HEK293 (cell line): ENCODE measurements at regions not wholly inside any gene's neighbourhood (a gene's known extent, or its start where the extent isn't known, plus 50 kb on each side); places are given as distances from the start of the nearest gene placed in this dataset.

Experiments used
- CTCF ChIA-PET: fragments of 350-600 bp; formaldehyde crosslinking; extraction: SDS; loops from one replicate; lab custom pipeline; 2021; ENCODE audit warnings: antibody characterized with exemption; lab: Yijun Ruan, JAX
- POLR2A ChIA-PET: fragments of 300-600 bp; formaldehyde crosslinking; extraction: SDS; loops from one replicate; lab custom pipeline; 2020; ENCODE audit warnings: antibody characterized with exemption, inconsistent platforms; lab: Yijun Ruan, JAX
- H3K27ac ChIP-seq: fragments of 200-500 bp; sonication (Bioruptor generic); 2 replicates; pipeline ENCODE4 v1.5.1; 2014; ENCODE audit warnings: low read depth, low read length, control low read depth, inconsistent platforms; ENCODE audit errors: extremely low read depth
- H3K36me3 ChIP-seq, 2 experiments: fragments of 200-500 bp in 1 of 2; sonication (Bioruptor generic) in 1 of 2; 1 replicate in 1 of 2; 2 replicates in 1 of 2; pipeline ENCODE4 v1.5.1; 2014 to 2017; ENCODE audit warnings: inconsistent platforms in 2 of 2, low read length in 2 of 2; ENCODE audit not compliant: control insufficient read depth in 2 of 2, insufficient read depth in 1 of 2
- H3K4me1 ChIP-seq: fragments of 200-500 bp; sonication (Bioruptor generic); 2 replicates; pipeline ENCODE4 v1.5.1; 2014; ENCODE audit warnings: mild to moderate bottlenecking, low read length, inconsistent platforms; ENCODE audit not compliant: control insufficient read depth, insufficient read depth
- H3K4me3 ChIP-seq: 2 replicates; pipeline ENCODE4 v1.5.1; 2011; ENCODE audit warnings: low read depth, mild to moderate bottlenecking, control low read depth, low read length, moderate library complexity
- H3K9me3 ChIP-seq: fragments of 200-500 bp; sonication (Bioruptor generic); 2 replicates; pipeline ENCODE4 v1.5.1; 2014; ENCODE audit warnings: low read depth, low read length, inconsistent platforms; ENCODE audit not compliant: control insufficient read depth, insufficient read depth
- CTCF ChIP-seq: fragments of 450-650 bp; formaldehyde crosslinking; IDR thresholded peaks from 2 replicates; pipeline ENCODE4 v1.5.1; 2016; ENCODE audit warnings: missing biosample characterization, missing genetic modification characterization
- KLF7 ChIP-seq: fragments of 450-650 bp; formaldehyde crosslinking; IDR thresholded peaks from 2 replicates; pipeline ENCODE4 v1.5.1; 2016; ENCODE audit warnings: missing biosample characterization, missing genetic modification characterization, borderline replicate concordance
- KLF8 ChIP-seq: fragments of 450-650 bp; formaldehyde crosslinking; IDR thresholded peaks from 2 replicates; pipeline ENCODE4 v1.5.1; 2016; ENCODE audit warnings: missing biosample characterization, missing genetic modification characterization
- OVOL3 ChIP-seq: fragments of 450-650 bp; formaldehyde crosslinking; IDR thresholded peaks from 2 replicates; pipeline ENCODE4 v1.5.1; 2016; ENCODE audit warnings: missing biosample characterization, missing genetic modification characterization
- PRDM1 ChIP-seq: fragments of 450-650 bp; formaldehyde crosslinking; IDR thresholded peaks from 2 replicates; pipeline ENCODE4; 2016; ENCODE audit warnings: missing biosample characterization, missing genetic modification characterization
- ZEB2 ChIP-seq: fragments of 450-650 bp; formaldehyde crosslinking; IDR thresholded peaks from 2 replicates; pipeline ENCODE4 v1.5.1; 2016; ENCODE audit warnings: missing biosample characterization, missing genetic modification characterization
- ZNF121 ChIP-seq: fragments of 450-650 bp; formaldehyde crosslinking; IDR thresholded peaks from 2 replicates; pipeline ENCODE4 v1.5.1; 2016; ENCODE audit warnings: missing biosample characterization, missing genetic modification characterization
- ZNF223 ChIP-seq: fragments of 450-650 bp; formaldehyde crosslinking; IDR thresholded peaks from 2 replicates; pipeline ENCODE4 v1.5.1; 2016; ENCODE audit warnings: missing biosample characterization, missing genetic modification characterization
- ZNF302 ChIP-seq: fragments of 450-650 bp; formaldehyde crosslinking; IDR thresholded peaks from 2 replicates; pipeline ENCODE4 v1.5.1; 2016; ENCODE audit warnings: missing biosample characterization, missing genetic modification characterization, low read depth
- ZNF335 ChIP-seq: fragments of 450-650 bp; formaldehyde crosslinking; conservative IDR thresholded peaks from 2 replicates; pipeline ENCODE4 v1.5.1; 2016; ENCODE audit warnings: missing biosample characterization, missing genetic modification characterization
- ZNF366 ChIP-seq: fragments of 450-650 bp; formaldehyde crosslinking; conservative IDR thresholded peaks from 2 replicates; pipeline ENCODE4 v1.5.1; 2016; ENCODE audit warnings: missing biosample characterization, missing genetic modification characterization
- ZNF600 ChIP-seq: fragments of 450-650 bp; formaldehyde crosslinking; IDR thresholded peaks from 2 replicates; pipeline ENCODE4 v1.5.1; 2016; ENCODE audit warnings: missing biosample characterization, missing genetic modification characterization
- ZNF776 ChIP-seq: fragments of 450-650 bp; formaldehyde crosslinking; IDR thresholded peaks from 2 replicates; pipeline ENCODE4 v1.5.0; 2017; ENCODE audit warnings: missing biosample characterization, missing genetic modification characterization, borderline replicate concordance
- ZSCAN30 ChIP-seq: fragments of 450-650 bp; IDR thresholded peaks from 2 replicates; pipeline ENCODE4 v1.5.1; 2018; ENCODE audit warnings: missing biosample characterization, mild to moderate bottlenecking, missing genetic modification characterization, moderate library complexity
- TF ChIP-seq, protein P1 (sequence below): fragments of 450-650 bp; formaldehyde crosslinking; IDR thresholded peaks from 2 replicates; pipeline ENCODE4 v1.5.1; 2016; ENCODE audit warnings: missing biosample characterization, missing genetic modification characterization
- TF ChIP-seq, protein P2 (sequence below): fragments of 450-650 bp; formaldehyde crosslinking; optimal IDR thresholded peaks from 2 replicates; pipeline ENCODE3; 2016; ENCODE audit warnings: missing biosample characterization, mild to moderate bottlenecking, missing genetic modification characterization
- TF ChIP-seq, protein P3 (sequence below): fragments of 450-650 bp; formaldehyde crosslinking; IDR thresholded peaks from 2 replicates; pipeline ENCODE4 v1.5.1; 2016; ENCODE audit warnings: missing biosample characterization, missing genetic modification characterization
- TF ChIP-seq, protein P4 (sequence below): fragments of 450-650 bp; formaldehyde crosslinking; IDR thresholded peaks from 2 replicates; pipeline ENCODE4 v1.5.1; 2017; ENCODE audit warnings: missing biosample characterization, missing genetic modification characterization
- TF ChIP-seq, protein P5 (sequence below): fragments of 450-650 bp; formaldehyde crosslinking; IDR thresholded peaks from 2 replicates; pipeline ENCODE4 v1.5.1; 2016; ENCODE audit warnings: missing biosample characterization, missing genetic modification characterization

DNA sequence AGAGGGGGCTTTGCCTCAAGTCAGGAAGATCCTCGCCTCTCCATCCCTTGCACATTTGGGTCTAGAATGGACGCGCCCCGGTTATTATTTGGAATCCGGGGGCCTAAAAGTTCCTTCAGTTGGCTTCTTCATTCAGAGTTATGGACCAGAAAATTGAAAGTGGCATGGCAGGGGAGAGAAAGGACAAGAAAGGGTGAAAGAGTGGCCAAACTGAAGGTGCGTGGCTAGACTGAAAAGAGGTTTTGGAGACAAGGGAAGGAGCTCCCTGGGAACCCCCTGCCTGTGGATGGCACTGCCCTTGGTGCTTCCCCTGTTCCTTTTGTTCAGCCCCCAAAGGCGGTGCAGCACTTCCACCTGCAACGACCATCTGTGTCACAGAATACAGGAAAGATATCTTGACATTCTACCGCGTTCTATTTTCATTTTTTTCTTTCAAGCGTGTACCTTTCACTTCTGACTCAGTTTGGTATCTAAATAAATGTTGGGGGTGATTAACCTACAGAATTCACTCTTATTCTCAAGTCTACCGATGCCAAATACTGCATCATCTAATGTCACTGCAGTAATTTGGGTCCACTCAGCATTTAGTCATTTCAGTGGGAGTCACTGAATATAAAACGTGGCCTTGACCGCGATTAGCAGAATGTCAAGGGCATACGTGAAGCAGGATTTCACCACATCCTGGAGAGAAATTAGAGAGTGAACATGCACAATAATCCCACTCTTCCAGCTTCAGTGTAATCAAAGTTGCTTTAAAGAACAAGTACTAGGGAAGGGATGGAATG is 88.1 kb upstream of the ARHGAP32 start:
- ChIA-PET CTCF (no interaction called here), POLR2A (no interaction called here)
- no peaks in the 10 kb centered on the region for H3K9me3 ChIP-seq
- peaks cover 24% of the 10 kb centered on the region for H3K4me1 ChIP-seq
- no peak overlapping the region; the same call in 1 of the 2 replicates for H3K27ac ChIP-seq
- no peaks in the 10 kb centered on the region for H3K36me3 ChIP-seq
- TF ChIP-seq, protein P1, sequence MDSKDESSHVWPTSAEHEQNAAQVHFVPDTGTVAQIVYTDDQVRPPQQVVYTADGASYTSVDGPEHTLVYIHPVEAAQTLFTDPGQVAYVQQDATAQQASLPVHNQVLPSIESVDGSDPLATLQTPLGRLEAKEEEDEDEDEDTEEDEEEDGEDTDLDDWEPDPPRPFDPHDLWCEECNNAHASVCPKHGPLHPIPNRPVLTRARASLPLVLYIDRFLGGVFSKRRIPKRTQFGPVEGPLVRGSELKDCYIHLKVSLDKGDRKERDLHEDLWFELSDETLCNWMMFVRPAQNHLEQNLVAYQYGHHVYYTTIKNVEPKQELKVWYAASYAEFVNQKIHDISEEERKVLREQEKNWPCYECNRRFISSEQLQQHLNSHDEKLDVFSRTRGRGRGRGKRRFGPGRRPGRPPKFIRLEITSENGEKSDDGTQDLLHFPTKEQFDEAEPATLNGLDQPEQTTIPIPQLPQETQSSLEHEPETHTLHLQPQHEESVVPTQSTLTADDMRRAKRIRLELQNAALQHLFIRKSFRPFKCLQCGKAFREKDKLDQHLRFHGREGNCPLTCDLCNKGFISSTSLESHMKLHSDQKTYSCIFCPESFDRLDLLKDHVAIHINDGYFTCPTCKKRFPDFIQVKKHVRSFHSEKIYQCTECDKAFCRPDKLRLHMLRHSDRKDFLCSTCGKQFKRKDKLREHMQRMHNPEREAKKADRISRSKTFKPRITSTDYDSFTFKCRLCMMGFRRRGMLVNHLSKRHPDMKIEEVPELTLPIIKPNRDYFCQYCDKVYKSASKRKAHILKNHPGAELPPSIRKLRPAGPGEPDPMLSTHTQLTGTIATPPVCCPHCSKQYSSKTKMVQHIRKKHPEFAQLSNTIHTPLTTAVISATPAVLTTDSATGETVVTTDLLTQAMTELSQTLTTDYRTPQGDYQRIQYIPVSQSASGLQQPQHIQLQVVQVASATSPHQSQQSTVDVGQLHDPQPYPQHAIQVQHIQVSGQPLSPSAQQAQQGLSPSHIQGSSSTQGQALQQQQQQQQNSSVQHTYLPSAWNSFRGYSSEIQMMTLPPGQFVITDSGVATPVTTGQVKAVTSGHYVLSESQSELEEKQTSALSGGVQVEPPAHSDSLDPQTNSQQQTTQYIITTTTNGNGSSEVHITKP: peak; percentile 98
- TF ChIP-seq KLF8: peak; percentile 8; the same call in 1 of the 2 replicates
- TF ChIP-seq, protein P2, sequence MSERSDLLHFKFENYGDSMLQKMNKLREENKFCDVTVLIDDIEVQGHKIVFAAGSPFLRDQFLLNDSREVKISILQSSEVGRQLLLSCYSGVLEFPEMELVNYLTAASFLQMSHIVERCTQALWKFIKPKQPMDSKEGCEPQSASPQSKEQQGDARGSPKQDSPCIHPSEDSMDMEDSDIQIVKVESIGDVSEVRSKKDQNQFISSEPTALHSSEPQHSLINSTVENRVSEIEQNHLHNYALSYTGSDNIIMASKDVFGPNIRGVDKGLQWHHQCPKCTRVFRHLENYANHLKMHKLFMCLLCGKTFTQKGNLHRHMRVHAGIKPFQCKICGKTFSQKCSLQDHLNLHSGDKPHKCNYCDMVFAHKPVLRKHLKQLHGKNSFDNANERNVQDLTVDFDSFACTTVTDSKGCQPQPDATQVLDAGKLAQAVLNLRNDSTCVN (tag by site-specific recombination): peak; percentile 1
- TF ChIP-seq ZNF366: no peak
- no peak for TF ChIP-seq ZEB2
- TF ChIP-seq ZNF335: 0 out of 2 replicates have a peak, but pooled peaks have one; percentile 23
- no peak for TF ChIP-seq OVOL3 (tag by site-specific recombination)
- TF ChIP-seq, protein P3, sequence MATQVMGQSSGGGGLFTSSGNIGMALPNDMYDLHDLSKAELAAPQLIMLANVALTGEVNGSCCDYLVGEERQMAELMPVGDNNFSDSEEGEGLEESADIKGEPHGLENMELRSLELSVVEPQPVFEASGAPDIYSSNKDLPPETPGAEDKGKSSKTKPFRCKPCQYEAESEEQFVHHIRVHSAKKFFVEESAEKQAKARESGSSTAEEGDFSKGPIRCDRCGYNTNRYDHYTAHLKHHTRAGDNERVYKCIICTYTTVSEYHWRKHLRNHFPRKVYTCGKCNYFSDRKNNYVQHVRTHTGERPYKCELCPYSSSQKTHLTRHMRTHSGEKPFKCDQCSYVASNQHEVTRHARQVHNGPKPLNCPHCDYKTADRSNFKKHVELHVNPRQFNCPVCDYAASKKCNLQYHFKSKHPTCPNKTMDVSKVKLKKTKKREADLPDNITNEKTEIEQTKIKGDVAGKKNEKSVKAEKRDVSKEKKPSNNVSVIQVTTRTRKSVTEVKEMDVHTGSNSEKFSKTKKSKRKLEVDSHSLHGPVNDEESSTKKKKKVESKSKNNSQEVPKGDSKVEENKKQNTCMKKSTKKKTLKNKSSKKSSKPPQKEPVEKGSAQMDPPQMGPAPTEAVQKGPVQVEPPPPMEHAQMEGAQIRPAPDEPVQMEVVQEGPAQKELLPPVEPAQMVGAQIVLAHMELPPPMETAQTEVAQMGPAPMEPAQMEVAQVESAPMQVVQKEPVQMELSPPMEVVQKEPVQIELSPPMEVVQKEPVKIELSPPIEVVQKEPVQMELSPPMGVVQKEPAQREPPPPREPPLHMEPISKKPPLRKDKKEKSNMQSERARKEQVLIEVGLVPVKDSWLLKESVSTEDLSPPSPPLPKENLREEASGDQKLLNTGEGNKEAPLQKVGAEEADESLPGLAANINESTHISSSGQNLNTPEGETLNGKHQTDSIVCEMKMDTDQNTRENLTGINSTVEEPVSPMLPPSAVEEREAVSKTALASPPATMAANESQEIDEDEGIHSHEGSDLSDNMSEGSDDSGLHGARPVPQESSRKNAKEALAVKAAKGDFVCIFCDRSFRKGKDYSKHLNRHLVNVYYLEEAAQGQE: peak; percentile 34; the same call in 1 of the 2 replicates
- TF ChIP-seq, protein P4, sequence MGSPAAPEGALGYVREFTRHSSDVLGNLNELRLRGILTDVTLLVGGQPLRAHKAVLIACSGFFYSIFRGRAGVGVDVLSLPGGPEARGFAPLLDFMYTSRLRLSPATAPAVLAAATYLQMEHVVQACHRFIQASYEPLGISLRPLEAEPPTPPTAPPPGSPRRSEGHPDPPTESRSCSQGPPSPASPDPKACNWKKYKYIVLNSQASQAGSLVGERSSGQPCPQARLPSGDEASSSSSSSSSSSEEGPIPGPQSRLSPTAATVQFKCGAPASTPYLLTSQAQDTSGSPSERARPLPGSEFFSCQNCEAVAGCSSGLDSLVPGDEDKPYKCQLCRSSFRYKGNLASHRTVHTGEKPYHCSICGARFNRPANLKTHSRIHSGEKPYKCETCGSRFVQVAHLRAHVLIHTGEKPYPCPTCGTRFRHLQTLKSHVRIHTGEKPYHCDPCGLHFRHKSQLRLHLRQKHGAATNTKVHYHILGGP: no peak
- peak; percentile 68; the same call in 1 of the 2 replicates for TF ChIP-seq PRDM1 (tag by site-specific recombination)
- TF ChIP-seq KLF7 (tag by site-specific recombination): no peak
- TF ChIP-seq ZNF600 (tag by site-specific recombination): 0 out of 2 replicates have a peak, but pooled peaks have one; percentile 3
- peak overlapping the region; percentile 44; the same call in 1 of the 2 replicates for H3K4me3 ChIP-seq

GRCh38 chr11:129279326-129280026 is 87.4 kb upstream of the ARHGAP32 start:
- Histone ChIP-seq H3K27ac (peak overlapping the region; percentile 40; the same call in 1 of the 2 replicates), H3K9me3 (no peaks in the 10 kb centered on the region), H3K36me3 (no peaks in the 10 kb centered on the region), H3K4me1 (peaks cover 21% of the 10 kb centered on the region), H3K4me3 (peak overlapping the region; percentile 70)
- CTCF ChIA-PET: no interaction called here
- POLR2A ChIA-PET: no interaction called here
- TF ChIP-seq KLF8: peak; percentile 36; the same call in 1 of the 2 replicates
- TF ChIP-seq ZNF335: peak; percentile 76
- no peak for TF ChIP-seq CTCF (tag by site-specific recombination)
- no peak for TF ChIP-seq ZNF776 (tag by site-specific recombination)
- no peak for TF ChIP-seq ZNF302
- TF ChIP-seq ZNF223 (tag by site-specific recombination): no peak
- TF ChIP-seq, protein P5, sequence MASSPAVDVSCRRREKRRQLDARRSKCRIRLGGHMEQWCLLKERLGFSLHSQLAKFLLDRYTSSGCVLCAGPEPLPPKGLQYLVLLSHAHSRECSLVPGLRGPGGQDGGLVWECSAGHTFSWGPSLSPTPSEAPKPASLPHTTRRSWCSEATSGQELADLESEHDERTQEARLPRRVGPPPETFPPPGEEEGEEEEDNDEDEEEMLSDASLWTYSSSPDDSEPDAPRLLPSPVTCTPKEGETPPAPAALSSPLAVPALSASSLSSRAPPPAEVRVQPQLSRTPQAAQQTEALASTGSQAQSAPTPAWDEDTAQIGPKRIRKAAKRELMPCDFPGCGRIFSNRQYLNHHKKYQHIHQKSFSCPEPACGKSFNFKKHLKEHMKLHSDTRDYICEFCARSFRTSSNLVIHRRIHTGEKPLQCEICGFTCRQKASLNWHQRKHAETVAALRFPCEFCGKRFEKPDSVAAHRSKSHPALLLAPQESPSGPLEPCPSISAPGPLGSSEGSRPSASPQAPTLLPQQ: 0 out of 2 replicates have a peak, but pooled peaks have one; percentile 16
- TF ChIP-seq ZNF121 (tag by site-specific recombination): no peak
- no peak for TF ChIP-seq ZSCAN30
